Left cardiac atrium (tissue), 4 donors: ENCODE measurements at regions not wholly inside any gene's neighbourhood (a gene's known extent, or its start where the extent isn't known, plus 50 kb on each side); places are given as distances from the start of the nearest gene placed in this dataset.

Source experiments
- ATAC-seq, 2 donors: fragments of 200-7000 bp; cut with Tn5 transposase; one replicate each; pipeline ENCODE4 v1.9.1; 2020; ENCODE audit warnings: mild to moderate bottlenecking in 2 of 2, moderate library complexity in 2 of 2
- DNase-seq: peaks from one replicate; pipeline ENCODE4 v3.0.0-alpha.2; 2020
- intact Hi-C, 2 donors: fragments of 100-400 bp; cut with DNase I; formaldehyde crosslinking; loops; one replicate each; pipeline versions ENCODE4 v1.14.1 to v1.15.1; 2022 to 2023
- donor health status: DM: no; HTN: yes; CAD: no.
- donor health status: DM: no; HTN: yes; CAD: no; lungs with severe emphysema.
- donor health status: DM: yes; HTN: yes; CAD: no.
- donor health status: Dilated cardiomyopathy.

GRCh38 chr2:6574121-6574520 is 291.6 kb downstream of the CMPK2 start:
- DNase-seq (no peak), ATAC-seq (no peak)
- intact Hi-C loops: no loop called here

- intact Hi-C loops: no loop called here
Measured at GRCh38 chr2:6576302-6576701, 289.4 kb downstream of the CMPK2 start.

GRCh38 chr2:6577960-6578359 is 287.7 kb downstream of the CMPK2 start:
- no peak for ATAC-seq
- intact Hi-C loops: no loop called here
- no peak for DNase-seq

More at GRCh38 chr2:6576302-6576701, 289.4 kb downstream of the CMPK2 start:
- ATAC-seq (no peak), DNase-seq (no peak)

GRCh38 chr2:6578416-6578815 is 287.3 kb downstream of the CMPK2 start:
- ATAC-seq: no peak
- no peak for DNase-seq
- intact Hi-C loops: no loop called here

GRCh38 chr2:6579281-6579680 is 286.4 kb downstream of the CMPK2 start:
- DNase-seq (no peak), ATAC-seq (no peak)
- intact Hi-C loops: no loop called here

- ATAC-seq (no peak), DNase-seq (no peak)
- intact Hi-C loops: no loop called here
Measured at GRCh38 chr2:6580982-6581381, 284.7 kb downstream of the CMPK2 start.

- ATAC-seq (no peak), DNase-seq (no peak)
- intact Hi-C loops: no loop called here
Measured at GRCh38 chr2:6589150-6589549, 276.6 kb downstream of the CMPK2 start.

- ATAC-seq (no peak), DNase-seq (no peak)
- intact Hi-C loops: no loop called here
Measured at GRCh38 chr2:6590442-6590841, 275.3 kb downstream of the CMPK2 start.

GRCh38 chr2:6602471-6602870 is 263.2 kb downstream of the CMPK2 start:
- ATAC-seq: no peak
- intact Hi-C loops: no loop called here
- DNase-seq: no peak

- intact Hi-C loops: no loop called here
- DNase-seq (no peak), ATAC-seq (no peak)
Measured at GRCh38 chr2:6605836-6606505, 259.7 kb downstream of the CMPK2 start.

GRCh38 chr2:6617794-6618193 is 247.9 kb downstream of the CMPK2 start:
- DNase-seq: no peak
- intact Hi-C loops: no loop called here

GRCh38 chr2:6618201-6618600 is 247.5 kb downstream of the CMPK2 start:
- DNase-seq: no peak
- ATAC-seq: no peak
- intact Hi-C loops: no loop called here

More at GRCh38 chr2:6617794-6618193, 247.9 kb downstream of the CMPK2 start:
- no peak for ATAC-seq

GRCh38 chr2:6623746-6624145 is 242.0 kb downstream of the CMPK2 start:
- intact Hi-C loops: no loop called here
- no peak for ATAC-seq
- no peak for DNase-seq

- DNase-seq (no peak), ATAC-seq (no peak)
- intact Hi-C loops: no loop called here
Measured at GRCh38 chr2:6626401-6627012, 239.2 kb downstream of the CMPK2 start.

GRCh38 chr2:6627316-6627715 is 238.4 kb downstream of the CMPK2 start:
- DNase-seq (no peak), ATAC-seq (no peak)
- intact Hi-C loops: no loop called here

GRCh38 chr2:6630209-6630608 is 235.5 kb downstream of the CMPK2 start:
- ATAC-seq (no peak), DNase-seq (no peak)
- intact Hi-C loops: no loop called here

- DNase-seq (no peak), ATAC-seq (no peak)
- intact Hi-C loops: no loop called here
Measured at GRCh38 chr2:6635296-6635695, 230.4 kb downstream of the CMPK2 start.

- no peak for ATAC-seq
- DNase-seq: no peak
- intact Hi-C loops: no loop called here
Measured at GRCh38 chr2:6637330-6637729, 228.4 kb downstream of the CMPK2 start.

- no peak for DNase-seq
- no peak for ATAC-seq
- intact Hi-C loops: no loop called here
Measured at GRCh38 chr2:6639929-6640620, 225.6 kb downstream of the CMPK2 start.

GRCh38 chr2:6640621-6641015 is 225.1 kb downstream of the CMPK2 start:
- DNase-seq (no peak), ATAC-seq (no peak)
- intact Hi-C loops: no loop called here

- DNase-seq: no peak
- ATAC-seq: no peak
- intact Hi-C loops: no loop called here
Measured at GRCh38 chr2:6641956-6642355, 223.8 kb downstream of the CMPK2 start.
